Neutrophil (primary cell): ENCODE measurements at regions not wholly inside any gene's neighbourhood (a gene's known extent, or its start where the extent isn't known, plus 50 kb on each side); places are given as distances from the start of the nearest gene placed in this dataset.

Experiments
- H3K27ac ChIP-seq: fragments of 200-600 bp; sonication (generic); 2 replicates; pipeline ENCODE4 v1.5.1; 2016; ENCODE audit warnings: mild to moderate bottlenecking, moderate library complexity
- H3K27me3 ChIP-seq: fragments of 200-600 bp; sonication (generic); 2 replicates; pipeline ENCODE4 v1.6.0; 2016; ENCODE audit warnings: mild to moderate bottlenecking
- H3K36me3 ChIP-seq: fragments of 200-600 bp; sonication (generic); 2 replicates; pipeline ENCODE4 v1.5.1; 2017
- H3K4me1 ChIP-seq, 2 experiments: fragments of 200-600 bp in 1 of 2; sonication (generic) in 1 of 2; 1 replicate in 1 of 2; 2 replicates in 1 of 2; pipeline versions ENCODE4 v1.5.1 to v1.6.1; 2013 to 2016; ENCODE audit warnings: low read depth in 1 of 2, low read length in 1 of 2, mild to moderate bottlenecking in 1 of 2, moderate library complexity in 1 of 2; ENCODE audit not compliant: control insufficient read depth in 1 of 2, insufficient read depth in 1 of 2
- H3K4me3 ChIP-seq, 2 experiments: fragments of 200-600 bp in 1 of 2; sonication (generic) in 1 of 2; 1 replicate in 1 of 2; 2 replicates in 1 of 2; pipeline ENCODE4 v1.5.1; 2013 to 2016; ENCODE audit warnings: low read depth in 1 of 2, low read length in 1 of 2, mild to moderate bottlenecking in 1 of 2, moderate library complexity in 1 of 2
- H3K9me3 ChIP-seq: fragments of 200-600 bp; sonication (generic); 2 replicates; pipeline ENCODE4 v1.5.1; 2016
- CTCF ChIP-seq: fragments of 200-600 bp; sonication (generic); IDR thresholded peaks from 2 replicates; pipeline ENCODE4 v1.5.1; 2016; ENCODE audit warnings: antibody characterized with exemption

- no peak for TF ChIP-seq CTCF
- Histone ChIP-seq H3K4me1 (no peaks in the 10 kb centered on the region), H3K27me3 (peaks cover 11% of the 10 kb centered on the region)
Measured at GRCh38 chr1:114235281-114235680, 81.6 kb upstream of the SYT6 start.

GRCh38 chr1:114234408-114235124 lies 80.9 kb upstream of the SYT6 start:
- H3K4me1 ChIP-seq = no peaks in the 10 kb centered on the region
- H3K27me3 ChIP-seq = peaks cover 11% of the 10 kb centered on the region
- no peak overlapping the region for H3K4me3 ChIP-seq
- H3K9me3 ChIP-seq = no peaks in the 10 kb centered on the region
- H3K27ac ChIP-seq = no peak overlapping the region
- no peaks in the 10 kb centered on the region for H3K36me3 ChIP-seq
- TF ChIP-seq CTCF = no peak

More at GRCh38 chr1:114235281-114235680, 81.6 kb upstream of the SYT6 start:
- H3K27ac ChIP-seq = no peak overlapping the region
- H3K9me3 ChIP-seq = no peaks in the 10 kb centered on the region
- H3K4me3 ChIP-seq = no peak overlapping the region
- H3K36me3 ChIP-seq = no peaks in the 10 kb centered on the region

GRCh38 chr1:114232691-114233090 lies 79.0 kb upstream of the SYT6 start:
- Histone ChIP-seq H3K27ac (no peak overlapping the region), H3K36me3 (no peaks in the 10 kb centered on the region), H3K4me3 (no peak overlapping the region), H3K27me3 (peaks cover 11% of the 10 kb centered on the region), H3K4me1 (no peaks in the 10 kb centered on the region), H3K9me3 (no peaks in the 10 kb centered on the region)
- no peak for TF ChIP-seq CTCF

GRCh38 chr1:114231301-114231700 lies 77.6 kb upstream of the SYT6 start:
- Histone ChIP-seq H3K4me1 (no peaks in the 10 kb centered on the region), H3K9me3 (no peaks in the 10 kb centered on the region), H3K27me3 (peaks cover 11% of the 10 kb centered on the region), H3K27ac (no peak overlapping the region), H3K4me3 (no peak overlapping the region), H3K36me3 (no peaks in the 10 kb centered on the region)
- no peak for TF ChIP-seq CTCF

GRCh38 chr1:114229368-114229767 lies 75.7 kb upstream of the SYT6 start:
- no peaks in the 10 kb centered on the region for H3K36me3 ChIP-seq
- no peaks in the 10 kb centered on the region for H3K4me1 ChIP-seq
- H3K9me3 ChIP-seq = no peaks in the 10 kb centered on the region
- no peak overlapping the region for H3K4me3 ChIP-seq
- no peak for TF ChIP-seq CTCF
- H3K27me3 ChIP-seq = no peaks in the 10 kb centered on the region
- no peak overlapping the region for H3K27ac ChIP-seq
